ENCODE measurements at regions not wholly inside any gene's neighbourhood (a gene's known extent, or its start where the extent isn't known, plus 50 kb on each side); places are given as distances from the start of the nearest gene placed in this dataset.

- Histone ChIP-seq H3K4me3 (replicated peaks in 1 of 3) (no peak overlapping the region), H3K9me3 (no peaks in the 10 kb centered on the region), H3K36me3 (no peaks in the 10 kb centered on the region), H3K4me1 (no peaks in the 10 kb centered on the region), H3K27me3 (no peaks in the 10 kb centered on the region), H3K27ac (no peak overlapping the region)
- TF ChIP-seq POLR2A (IDR thresholded peaks at IDR 0.05) (no peak), CTCF (IDR thresholded peaks at IDR 0.05) (no peak)
- DNase-seq: no peak
- intact Hi-C loops (cut with DNase I): no loop called here
These were observed 979.6 kb upstream of the MAP3K7 start for GRCh38 chr6:91566467-91566866.

DNA sequence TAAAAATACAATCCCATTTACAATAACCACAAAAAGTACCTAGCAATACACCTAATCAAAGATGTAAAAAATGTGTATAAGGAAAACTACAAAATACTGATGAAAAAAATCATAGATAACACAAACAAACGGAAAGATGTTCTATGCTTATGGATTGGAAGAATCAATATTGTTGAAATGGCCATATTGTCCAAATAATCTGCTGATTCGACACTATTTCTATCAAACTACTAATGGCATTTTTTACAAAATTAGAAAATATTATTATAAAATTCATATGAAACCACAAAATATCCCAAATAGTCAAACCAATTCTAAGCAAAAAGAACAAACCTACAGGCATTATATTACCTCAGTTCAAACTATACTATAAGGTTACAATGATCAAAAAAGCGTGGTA is 978.3 kb upstream of the MAP3K7 start:
- Histone ChIP-seq H3K4me1 (no peaks in the 10 kb centered on the region), H3K9me3 (no peaks in the 10 kb centered on the region), H3K27me3 (no peaks in the 10 kb centered on the region), H3K27ac (no peak overlapping the region), H3K36me3 (no peaks in the 10 kb centered on the region), H3K4me3 (replicated peaks in 1 of 3) (no peak overlapping the region)
- TF ChIP-seq CTCF (IDR thresholded peaks at IDR 0.05) (no peak), POLR2A (IDR thresholded peaks at IDR 0.05) (no peak)
- 78 to 83% methylated on average over 3 of the region's 3 CpGs for WGBS, 2 donors
- intact Hi-C loops (cut with DNase I): no loop called here
- DNase-seq: no peak

GRCh38 chr6:91562955-91563354 is 976.1 kb upstream of the MAP3K7 start:
- no peak for DNase-seq
- intact Hi-C loops (cut with DNase I): no loop called here
- Histone ChIP-seq H3K4me3 (replicated peaks in 1 of 3) (no peak overlapping the region), H3K27me3 (no peaks in the 10 kb centered on the region), H3K9me3 (no peaks in the 10 kb centered on the region), H3K4me1 (no peaks in the 10 kb centered on the region), H3K36me3 (no peaks in the 10 kb centered on the region), H3K27ac (no peak overlapping the region)
- WGBS, 2 donors: 84 to 88% methylated on average over 3 of the region's 3 CpGs
- TF ChIP-seq POLR2A (IDR thresholded peaks at IDR 0.05): no peak
- TF ChIP-seq CTCF (IDR thresholded peaks at IDR 0.05): no peak

GRCh38 chr6:91560409-91560808 is 973.5 kb upstream of the MAP3K7 start:
- 83 to 97% methylated on average over 3 of the region's 3 CpGs for WGBS, 2 donors
- H3K27ac ChIP-seq: no peak overlapping the region
- H3K4me1 ChIP-seq: no peaks in the 10 kb centered on the region
- DNase-seq: no peak
- intact Hi-C loops (cut with DNase I): no loop called here
- no peaks in the 10 kb centered on the region for H3K9me3 ChIP-seq
- no peaks in the 10 kb centered on the region for H3K27me3 ChIP-seq
- no peaks in the 10 kb centered on the region for H3K36me3 ChIP-seq
- TF ChIP-seq CTCF (IDR thresholded peaks at IDR 0.05) (no peak), POLR2A (IDR thresholded peaks at IDR 0.05) (no peak)
- H3K4me3 ChIP-seq (replicated peaks in 1 of 3): no peak overlapping the region

GRCh38 chr6:91540902-91541301 is 954.0 kb upstream of the MAP3K7 start:
- H3K27me3 ChIP-seq: no peaks in the 10 kb centered on the region
- intact Hi-C loops (cut with DNase I): no loop called here
- no peaks in the 10 kb centered on the region for H3K4me1 ChIP-seq
- H3K9me3 ChIP-seq: no peaks in the 10 kb centered on the region
- DNase-seq: no peak
- TF ChIP-seq CTCF (IDR thresholded peaks at IDR 0.05) (no peak), POLR2A (IDR thresholded peaks at IDR 0.05) (no peak)
- no peaks in the 10 kb centered on the region for H3K36me3 ChIP-seq
- WGBS, 2 donors: 74 to 78% methylated on average over 5 of the region's 5 CpGs
- H3K27ac ChIP-seq: no peak overlapping the region
- no peak overlapping the region for H3K4me3 ChIP-seq (replicated peaks in 1 of 3)

Data from thyroid gland (tissue), 4 donors.